Lower lobe of right lung (tissue), 2 donors: ENCODE measurements at regions not wholly inside any gene's neighbourhood (a gene's known extent, or its start where the extent isn't known, plus 50 kb on each side); places are given as distances from the start of the nearest gene placed in this dataset.

Experiments
- ATAC-seq, 2 donors: fragments of 200-7000 bp; cut with Tn5 transposase; one replicate each; pipeline ENCODE4 v1.9.1; 2020 to 2022; ENCODE audit warnings: mild to moderate bottlenecking in 2 of 2, moderate library complexity in 2 of 2
- DNase-seq: peaks from one replicate; pipeline ENCODE4 v3.0.0-alpha.2; 2020
- H3K27ac ChIP-seq: fragments of 200-600 bp; one replicate; pipeline ENCODE4 v1.8.0; 2022
- H3K27me3 ChIP-seq: fragments of 200-600 bp; one replicate; pipeline ENCODE4 v1.8.0; 2022; ENCODE audit warnings: low read depth
- H3K36me3 ChIP-seq: fragments of 200-600 bp; one replicate; pipeline ENCODE4 v1.8.0; 2022; ENCODE audit warnings: mild to moderate bottlenecking
- H3K4me1 ChIP-seq: fragments of 200-600 bp; one replicate; pipeline ENCODE4 v1.8.0; 2022
- H3K4me3 ChIP-seq: fragments of 200-600 bp; one replicate; pipeline ENCODE4 v1.8.0; 2022; ENCODE audit warnings: mild to moderate bottlenecking
- H3K9me3 ChIP-seq: fragments of 200-600 bp; one replicate; pipeline ENCODE4 v1.8.0; 2022
- intact Hi-C: fragments of 100-400 bp; cut with DNase I; formaldehyde crosslinking; loops from one replicate; pipeline ENCODE4 v1.11.0; 2022
- TF ChIP-seq, protein P1 (sequence below): fragments of 200-600 bp; IDR thresholded peaks from one replicate; pipeline ENCODE4 v1.8.0; 2022; ENCODE audit warnings: antibody characterized with exemption, mild to moderate bottlenecking
- donor health status: DM: no; HTN: yes; CAD: no; lungs with severe emphysema.

DNA sequence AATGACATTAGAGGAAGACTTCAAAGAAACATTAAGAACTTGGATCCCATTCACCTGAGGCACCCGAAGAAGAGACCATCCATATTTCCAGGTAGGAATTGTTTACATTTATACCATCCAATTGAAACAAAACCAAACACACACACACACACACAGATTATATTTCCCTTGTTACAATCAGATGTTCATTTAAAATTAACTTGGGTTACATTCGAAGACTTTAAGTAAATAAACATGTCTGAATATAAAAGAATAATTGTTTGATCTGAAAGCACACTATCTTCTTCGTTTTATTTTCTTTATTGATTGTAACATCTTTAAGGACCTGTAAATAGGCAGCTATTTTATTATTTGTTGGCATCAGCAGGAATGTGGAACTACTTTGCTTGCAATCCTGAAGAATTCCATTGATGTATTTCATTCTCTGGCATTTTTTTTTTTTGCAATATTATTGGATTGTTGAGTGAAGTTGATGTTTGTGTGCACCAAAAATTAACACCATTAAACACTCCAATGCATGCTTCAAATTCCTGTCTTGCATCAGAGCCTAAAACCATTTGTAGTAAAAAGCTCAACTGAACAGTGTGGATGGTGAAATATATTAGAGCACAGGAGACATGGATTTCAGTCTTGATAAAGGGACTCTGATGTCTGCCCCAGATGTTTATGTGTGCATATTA, 85.3 kb upstream of the FRY start:
- Histone ChIP-seq H3K4me1 (peaks cover 35% of the 10 kb centered on the region), H3K36me3 (no peaks in the 10 kb centered on the region), H3K27ac (peak overlapping the region; percentile 31), H3K27me3 (no peaks in the 10 kb centered on the region), H3K4me3 (peak overlapping the region; percentile 20), H3K9me3 (no peaks in the 10 kb centered on the region)
- no peak for DNase-seq
- ATAC-seq: peak in 1 of 2 donors; percentile 20
- intact Hi-C loops: no loop called here
- TF ChIP-seq, protein P1, sequence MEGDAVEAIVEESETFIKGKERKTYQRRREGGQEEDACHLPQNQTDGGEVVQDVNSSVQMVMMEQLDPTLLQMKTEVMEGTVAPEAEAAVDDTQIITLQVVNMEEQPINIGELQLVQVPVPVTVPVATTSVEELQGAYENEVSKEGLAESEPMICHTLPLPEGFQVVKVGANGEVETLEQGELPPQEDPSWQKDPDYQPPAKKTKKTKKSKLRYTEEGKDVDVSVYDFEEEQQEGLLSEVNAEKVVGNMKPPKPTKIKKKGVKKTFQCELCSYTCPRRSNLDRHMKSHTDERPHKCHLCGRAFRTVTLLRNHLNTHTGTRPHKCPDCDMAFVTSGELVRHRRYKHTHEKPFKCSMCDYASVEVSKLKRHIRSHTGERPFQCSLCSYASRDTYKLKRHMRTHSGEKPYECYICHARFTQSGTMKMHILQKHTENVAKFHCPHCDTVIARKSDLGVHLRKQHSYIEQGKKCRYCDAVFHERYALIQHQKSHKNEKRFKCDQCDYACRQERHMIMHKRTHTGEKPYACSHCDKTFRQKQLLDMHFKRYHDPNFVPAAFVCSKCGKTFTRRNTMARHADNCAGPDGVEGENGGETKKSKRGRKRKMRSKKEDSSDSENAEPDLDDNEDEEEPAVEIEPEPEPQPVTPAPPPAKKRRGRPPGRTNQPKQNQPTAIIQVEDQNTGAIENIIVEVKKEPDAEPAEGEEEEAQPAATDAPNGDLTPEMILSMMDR: no peak

DNA sequence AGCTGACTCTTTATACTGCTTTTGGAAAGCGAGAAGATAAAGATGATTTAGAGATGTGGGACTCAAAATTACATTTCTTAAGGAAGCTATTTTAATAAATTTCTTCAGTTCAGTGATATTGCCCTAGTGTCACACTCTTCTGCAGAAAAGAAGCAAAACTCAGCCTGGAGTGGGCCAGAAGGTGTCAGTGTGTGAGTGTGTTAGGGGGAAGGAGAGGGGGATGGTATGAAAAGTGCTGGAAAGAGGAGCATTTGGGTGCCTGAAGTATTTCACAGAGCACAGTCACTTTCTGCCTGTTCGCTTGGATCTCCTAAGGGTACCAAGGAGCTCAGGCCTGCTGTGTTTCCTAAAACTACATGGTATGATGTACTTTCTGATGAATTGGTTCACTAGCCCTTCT, 84.5 kb upstream of the FRY start:
- Histone ChIP-seq H3K4me1 (peaks cover 42% of the 10 kb centered on the region), H3K27me3 (no peaks in the 10 kb centered on the region), H3K36me3 (no peaks in the 10 kb centered on the region), H3K9me3 (no peaks in the 10 kb centered on the region), H3K4me3 (no peak overlapping the region), H3K27ac (no peak overlapping the region)
- TF ChIP-seq, protein P1: no peak
- DNase-seq: no peak
- intact Hi-C loops: no loop called here
- no peak for ATAC-seq

- intact Hi-C loops: no loop called here
- Histone ChIP-seq H3K4me1 (peaks cover 42% of the 10 kb centered on the region), H3K9me3 (no peaks in the 10 kb centered on the region), H3K4me3 (no peak overlapping the region), H3K36me3 (no peaks in the 10 kb centered on the region), H3K27me3 (no peaks in the 10 kb centered on the region), H3K27ac (no peak overlapping the region)
- ATAC-seq (no peak), DNase-seq (no peak)
- TF ChIP-seq, protein P1: no peak
These were observed 84.1 kb upstream of the FRY start for GRCh38 chr13:31947506-31947905.

DNA sequence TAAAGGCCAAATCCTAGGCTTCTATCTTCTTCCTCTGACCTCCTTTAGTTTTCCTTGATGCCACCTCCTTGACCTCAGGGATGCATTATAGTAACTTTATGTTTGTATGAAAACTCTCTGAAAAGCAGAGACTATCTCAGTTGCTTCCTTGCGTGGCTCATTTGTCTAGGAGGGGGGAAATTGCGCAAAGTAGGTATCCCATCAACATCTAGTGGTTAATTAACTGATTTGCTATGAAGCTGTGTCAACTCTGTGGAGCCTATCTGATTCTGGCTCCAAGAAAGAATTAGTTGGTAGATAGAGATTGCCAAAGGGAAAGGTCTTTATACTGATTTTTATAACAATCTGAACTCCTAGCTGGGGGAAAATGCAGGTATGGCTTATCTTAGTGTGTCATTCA, 82.1 kb upstream of the FRY start:
- Histone ChIP-seq H3K36me3 (no peaks in the 10 kb centered on the region), H3K4me3 (no peak overlapping the region), H3K4me1 (peaks cover 35% of the 10 kb centered on the region), H3K9me3 (no peaks in the 10 kb centered on the region), H3K27ac (no peak overlapping the region), H3K27me3 (no peaks in the 10 kb centered on the region)
- ATAC-seq (no peak), DNase-seq (no peak)
- TF ChIP-seq, protein P1: no peak
- intact Hi-C loops: no loop called here

DNA sequence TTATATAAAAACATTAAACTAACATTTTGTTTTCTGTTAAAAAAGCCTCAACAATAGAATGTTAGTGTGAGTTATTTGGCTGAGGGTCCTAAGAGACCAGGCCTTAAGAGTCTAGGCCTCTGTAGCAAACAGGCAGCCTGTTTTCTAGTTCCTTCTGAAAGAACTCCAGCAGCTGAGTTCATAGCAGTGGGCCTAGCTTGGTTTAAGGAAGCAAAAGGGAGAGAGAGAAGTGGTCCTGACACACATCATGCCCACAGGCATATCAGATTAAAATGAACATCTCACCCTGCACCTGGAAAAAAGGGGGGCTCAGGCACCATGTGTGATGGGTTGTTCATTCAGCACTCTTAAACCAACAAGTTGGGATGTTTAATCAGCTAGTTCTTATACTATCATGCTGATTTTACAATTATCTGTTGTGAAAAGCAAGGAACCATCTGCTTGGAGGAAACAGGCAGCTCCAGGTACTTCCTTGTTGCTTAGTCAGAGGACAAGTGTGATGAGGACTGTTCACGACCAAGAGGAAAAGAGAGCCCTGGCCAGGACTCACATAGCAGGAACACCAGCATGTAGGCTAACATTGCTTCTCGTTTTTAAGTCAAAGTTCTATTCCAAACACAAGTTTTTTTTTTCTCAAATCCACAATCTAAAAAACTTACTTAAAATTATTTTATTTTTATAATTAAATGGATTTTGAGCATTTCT, 81.3 kb upstream of the FRY start:
- no peaks in the 10 kb centered on the region for H3K36me3 ChIP-seq
- peak overlapping the region; percentile 40 for H3K27ac ChIP-seq
- H3K9me3 ChIP-seq: no peaks in the 10 kb centered on the region
- H3K4me3 ChIP-seq: no peak overlapping the region
- H3K27me3 ChIP-seq: no peaks in the 10 kb centered on the region
- DNase-seq (no peak), ATAC-seq (peak in 1 of 2 donors; percentile 26)
- H3K4me1 ChIP-seq: peaks cover 28% of the 10 kb centered on the region
- TF ChIP-seq, protein P1: no peak
- intact Hi-C loops: no loop called here
